ENCODE measurements at regions not wholly inside any gene's neighbourhood (a gene's known extent, or its start where the extent isn't known, plus 50 kb on each side); places are given as distances from the start of the nearest gene placed in this dataset.
"Not testable (repeated sequence)": the region's sequence is repeated elsewhere in the genome, so short reads cannot be mapped to it uniquely, and the experiment has no call there.

DNA sequence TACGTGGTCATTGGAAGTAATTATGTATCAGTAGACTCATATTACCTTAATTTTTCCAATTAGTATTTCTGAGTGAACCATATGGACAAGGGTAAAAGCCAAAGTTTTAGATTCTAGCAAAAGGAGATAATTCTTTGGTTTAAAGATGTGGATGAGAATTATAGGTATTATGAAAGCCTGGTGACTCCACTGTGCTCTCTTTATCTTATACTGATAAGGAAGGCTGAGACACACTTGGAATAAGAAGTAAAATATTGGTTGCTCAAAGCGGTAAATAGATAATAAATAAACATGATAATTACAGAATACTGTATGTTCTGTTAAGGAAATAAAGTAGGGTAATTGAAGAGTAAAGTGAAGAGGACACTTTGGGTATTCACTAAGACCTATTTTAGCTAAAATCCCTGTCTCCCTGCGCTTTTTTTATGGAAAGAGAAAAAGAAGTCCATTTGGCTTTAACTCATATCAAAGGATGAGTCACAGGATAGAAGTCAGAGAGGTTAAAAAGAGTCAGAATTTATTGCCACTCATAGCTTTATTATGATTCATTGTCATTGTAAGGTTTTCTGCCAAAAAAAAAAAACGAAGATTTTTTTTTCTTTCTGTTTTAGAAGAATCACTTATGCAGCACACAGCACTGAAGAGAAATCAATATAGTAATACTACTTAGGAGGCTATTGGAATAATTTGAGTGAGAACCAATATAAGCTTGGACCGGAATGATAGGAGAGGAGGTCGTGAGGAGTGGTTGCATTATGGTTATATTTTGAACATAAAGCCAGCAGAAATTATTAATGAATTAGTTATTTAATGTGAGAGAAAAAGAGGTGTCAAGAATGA is 2463.1 kb downstream of the ARAP2 start:
- DNase-seq, result no peak

DNA sequence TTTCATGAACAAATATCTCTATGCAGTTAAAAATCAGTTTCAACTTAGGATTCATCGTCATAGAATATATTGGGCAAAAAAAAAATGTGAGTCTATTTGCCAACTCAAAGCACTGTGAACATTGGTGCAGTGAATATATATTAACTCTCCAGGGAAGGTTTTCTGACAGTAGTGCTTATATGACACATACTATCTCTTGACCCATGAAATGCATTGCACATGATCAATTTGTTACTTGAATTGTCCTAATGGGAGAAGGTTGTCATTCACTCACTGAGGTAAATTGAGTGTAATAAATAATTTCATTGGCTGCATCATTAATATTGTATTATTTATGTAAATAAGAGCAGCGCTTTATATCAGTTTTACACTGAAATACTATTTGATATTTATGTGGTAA is 2458.5 kb downstream of the ARAP2 start:
- no peak for DNase-seq

DNA sequence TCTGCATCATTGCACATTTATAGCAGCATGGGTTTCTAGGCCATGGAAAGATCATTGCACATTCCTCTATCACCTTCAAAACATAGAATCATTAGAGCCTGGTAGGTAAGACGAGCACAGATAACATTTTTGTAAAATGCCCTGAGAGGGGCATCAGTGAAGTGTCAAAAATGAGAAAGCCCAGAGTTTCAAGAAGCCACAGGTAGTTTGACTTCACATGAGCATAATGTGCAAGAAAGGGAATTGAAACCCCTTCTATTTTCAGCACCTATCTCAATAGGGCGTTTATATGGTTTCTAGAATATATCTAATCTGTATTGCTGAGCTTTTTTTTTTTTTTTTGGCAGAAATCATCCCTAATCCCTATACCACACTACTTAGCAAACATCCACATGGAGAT is 2441.7 kb downstream of the ARAP2 start:
- no peak for DNase-seq

DNA sequence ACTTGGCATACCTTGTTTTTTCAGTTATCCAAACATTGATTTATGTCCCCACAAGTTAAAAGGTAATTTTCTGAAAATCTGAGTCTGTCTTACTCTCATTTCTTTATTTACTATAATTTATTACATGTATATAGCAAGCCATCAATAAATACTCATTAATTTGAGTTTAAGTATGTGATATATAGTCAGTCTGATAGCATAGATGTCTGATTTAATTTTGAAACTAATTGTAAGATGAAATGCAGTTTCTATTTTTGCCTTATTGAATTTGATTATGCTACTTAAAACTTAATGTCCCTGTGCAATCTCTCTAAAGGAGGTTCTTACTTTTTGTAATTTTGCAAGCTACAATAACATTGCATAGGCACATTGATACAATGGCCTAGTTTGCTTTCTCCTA is 2418.6 kb downstream of the ARAP2 start:
- DNase-seq, result no peak

DNA sequence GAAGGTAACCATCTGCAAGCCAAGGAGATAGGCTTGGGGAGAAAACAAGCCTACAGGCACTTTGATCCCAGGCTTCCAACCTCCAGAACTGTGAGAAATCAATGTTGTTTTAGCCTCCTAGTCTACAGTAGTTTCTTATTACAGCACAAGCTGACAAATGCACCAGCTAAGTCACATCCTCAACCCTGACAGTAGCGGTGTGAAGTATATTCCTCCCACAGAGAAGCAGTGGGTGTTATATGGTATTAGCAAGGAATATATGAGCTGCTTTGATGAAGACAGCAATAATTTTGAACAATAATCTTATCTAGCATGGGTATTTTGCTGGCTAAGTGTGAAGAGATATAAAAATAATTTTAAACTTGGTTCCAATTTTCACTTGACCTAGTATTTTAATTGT is 2415.0 kb downstream of the ARAP2 start:
- not testable (repeated sequence) for DNase-seq

GRCh38 chr4:33831442-33832066 is 2412.8 kb downstream of the ARAP2 start:
- DNase-seq, result no peak

- DNase-seq, result not testable (repeated sequence)
Measured at GRCh38 chr4:33835764-33836163, 2408.6 kb downstream of the ARAP2 start.

GRCh38 chr4:33837043-33837838 is 2407.1 kb downstream of the ARAP2 start:
- peak; percentile 69 for DNase-seq

DNA sequence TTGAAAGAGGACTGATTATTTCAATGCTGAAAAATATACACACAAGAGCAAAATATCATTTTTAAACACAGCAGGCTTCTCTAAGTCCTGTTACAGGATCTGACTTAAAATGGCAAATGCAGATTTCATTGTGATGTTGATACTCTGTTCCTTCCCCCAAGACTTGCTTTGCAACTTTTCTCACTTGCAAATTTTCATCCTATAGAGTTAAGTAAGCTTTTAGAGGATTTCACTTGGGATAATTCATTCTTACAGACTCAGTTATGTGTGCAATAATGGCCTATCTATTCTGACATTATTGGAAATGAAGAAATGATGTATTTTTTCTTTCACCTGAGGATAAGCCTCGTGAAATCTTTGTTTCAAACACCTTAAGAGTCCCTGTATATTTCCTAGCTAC is 2403.2 kb downstream of the ARAP2 start:
- no peak for DNase-seq

DNA sequence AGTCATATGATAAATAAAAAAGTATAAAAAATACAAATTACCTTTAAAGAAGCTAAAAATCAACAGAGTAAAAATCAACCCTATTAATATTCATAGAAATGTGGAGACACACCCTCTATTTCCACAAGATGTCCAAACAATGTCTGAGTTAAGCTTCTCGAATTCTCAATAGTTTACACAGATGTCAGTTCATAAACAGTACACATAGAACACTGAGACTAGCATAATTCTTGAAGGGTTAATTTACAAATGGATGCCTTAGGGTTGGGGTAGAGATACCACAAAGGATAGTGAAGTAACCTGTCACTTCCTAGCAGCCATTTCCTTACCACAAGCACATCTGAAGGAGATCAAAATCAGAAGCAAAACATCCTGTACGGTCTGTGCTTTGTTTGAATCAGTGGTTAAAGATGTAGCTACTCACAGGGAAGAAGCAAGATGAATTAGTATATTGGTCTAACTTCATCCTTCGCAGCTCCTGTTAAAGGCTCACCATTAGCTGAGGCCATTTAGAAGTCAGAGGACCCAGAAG is 2393.9 kb downstream of the ARAP2 start:
- no peak for DNase-seq

DNA sequence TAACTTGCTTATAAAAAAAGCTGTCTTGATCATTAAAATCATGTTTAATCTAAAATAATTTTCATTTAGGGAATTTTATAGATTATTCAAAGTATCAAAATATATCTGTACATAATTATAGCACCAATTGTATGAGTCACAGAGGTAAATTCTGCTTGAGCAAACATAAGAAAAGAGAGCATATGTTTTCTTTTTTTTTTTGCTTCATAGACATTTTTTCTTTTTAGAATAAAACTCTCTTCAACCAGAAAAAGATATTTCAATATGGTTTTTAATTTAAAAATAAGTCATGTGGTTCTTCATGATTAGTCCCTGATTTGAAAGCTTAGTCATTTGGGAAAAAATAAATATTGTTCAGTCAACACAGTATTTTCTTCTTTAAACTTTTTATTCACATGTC is 2390.6 kb downstream of the ARAP2 start:
- not testable (repeated sequence) for DNase-seq

DNA sequence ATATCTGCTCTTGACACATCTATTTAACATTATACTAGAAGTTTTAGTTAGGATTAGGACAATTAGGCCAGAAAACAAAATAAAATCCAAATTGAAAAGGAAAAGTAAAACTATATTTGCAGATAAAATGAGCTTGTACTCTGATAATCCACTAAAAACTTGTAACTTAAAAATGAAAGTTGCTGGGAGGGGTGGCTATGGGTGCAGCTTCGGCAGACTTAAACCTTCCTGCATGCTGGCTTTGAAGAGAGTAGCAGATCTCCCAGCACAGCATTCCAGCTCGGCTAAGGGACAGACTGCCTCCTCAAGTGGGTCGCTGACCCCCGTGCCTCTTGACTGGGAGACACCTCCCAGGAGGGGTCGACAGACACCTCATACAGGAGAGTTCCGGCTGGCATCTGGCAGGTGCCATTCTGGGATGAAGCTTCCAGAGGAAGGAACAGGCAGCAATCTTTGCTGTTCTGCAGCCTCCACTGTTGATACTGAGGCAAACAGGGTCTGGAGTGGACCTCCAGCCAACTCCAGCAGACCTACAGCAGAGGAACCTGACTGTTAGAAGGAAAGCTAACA is 2379.9 kb downstream of the ARAP2 start:
- no peak for DNase-seq

GRCh38 chr4:33873791-33874190 is 2370.5 kb downstream of the ARAP2 start:
- no peak for DNase-seq

DNA sequence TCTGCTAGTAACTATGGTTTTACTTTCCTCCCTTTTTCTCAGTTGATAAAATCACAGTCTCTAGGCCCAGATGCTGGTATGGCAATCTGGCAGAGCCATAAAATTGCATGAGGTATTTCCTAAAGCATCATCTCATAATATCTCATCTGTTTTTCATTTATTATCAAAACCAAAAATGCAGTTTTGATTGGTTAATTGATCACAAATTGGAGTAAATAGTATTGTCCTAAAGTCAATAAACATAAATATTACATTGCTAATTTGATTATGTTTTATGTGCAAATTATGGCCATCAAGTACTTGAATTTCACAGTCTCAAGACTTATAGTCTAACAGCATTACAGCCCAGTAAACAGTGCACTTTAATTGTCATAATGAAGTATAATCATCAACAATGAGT is 2365.6 kb downstream of the ARAP2 start:
- DNase-seq, result no peak

GRCh38 chr4:33881176-33881575 is 2363.1 kb downstream of the ARAP2 start:
- DNase-seq, result no peak

DNA sequence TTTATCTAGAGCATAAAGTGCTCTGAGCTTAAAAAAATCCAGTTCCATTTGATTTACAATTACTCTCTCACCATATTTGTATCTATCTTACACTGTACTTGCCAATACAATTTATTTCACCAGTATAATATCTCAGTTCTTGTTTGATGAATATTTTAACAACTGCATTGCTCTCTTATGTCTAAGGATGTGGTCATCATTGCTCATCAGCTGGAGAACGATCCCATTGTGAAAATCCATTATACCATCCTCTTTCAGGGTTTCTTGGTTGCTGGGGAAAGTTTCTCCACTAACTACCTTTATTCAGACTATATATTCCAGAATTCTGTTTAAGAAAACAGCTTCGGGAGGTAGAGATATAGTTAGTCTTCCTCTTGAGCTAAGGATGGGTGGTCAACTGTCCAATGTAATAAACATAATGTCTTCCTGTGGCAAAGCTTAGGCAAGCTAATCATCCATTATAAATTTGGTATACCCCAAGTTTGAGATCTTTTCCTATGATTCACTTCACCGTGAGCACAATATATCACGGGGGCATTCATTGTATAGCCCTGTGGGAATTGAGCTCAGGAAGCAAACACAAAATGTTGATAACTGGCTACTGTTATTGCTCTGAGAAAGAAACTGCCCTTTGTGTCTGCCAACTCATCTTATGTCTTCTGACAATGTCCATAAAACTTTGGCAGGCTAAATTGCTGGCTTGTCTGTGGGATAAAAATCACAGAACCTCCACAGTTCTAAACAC is 2361.9 kb downstream of the ARAP2 start:
- DNase-seq, result no peak

DNA sequence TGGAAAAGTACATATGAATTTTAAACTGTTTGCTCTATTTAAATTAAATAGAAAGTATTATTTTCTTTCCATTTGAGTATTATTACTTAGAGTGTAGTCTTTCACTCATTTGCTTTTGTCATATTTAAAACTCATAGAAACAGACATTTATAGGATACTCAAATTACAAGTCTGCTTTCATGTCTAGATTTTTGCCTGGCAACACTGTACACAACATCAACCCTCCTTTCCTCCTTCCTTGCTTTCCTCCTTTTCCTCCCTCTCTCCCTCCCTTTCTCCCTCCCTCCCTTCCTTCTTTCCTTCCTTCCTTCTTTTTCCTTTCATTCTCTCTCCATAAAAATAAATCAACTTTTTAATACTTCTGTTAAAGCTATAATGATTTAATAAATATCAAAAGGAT is 2361.2 kb downstream of the ARAP2 start:
- DNase-seq, result no peak

- DNase-seq, result no peak
Measured at GRCh38 chr4:33886356-33886755, 2358.0 kb downstream of the ARAP2 start.

- no peak for DNase-seq
Measured at GRCh38 chr4:33890841-33891240, 2353.5 kb downstream of the ARAP2 start.

GRCh38 chr4:33911959-33912358 is 2332.4 kb downstream of the ARAP2 start:
- DNase-seq, result no peak

DNA sequence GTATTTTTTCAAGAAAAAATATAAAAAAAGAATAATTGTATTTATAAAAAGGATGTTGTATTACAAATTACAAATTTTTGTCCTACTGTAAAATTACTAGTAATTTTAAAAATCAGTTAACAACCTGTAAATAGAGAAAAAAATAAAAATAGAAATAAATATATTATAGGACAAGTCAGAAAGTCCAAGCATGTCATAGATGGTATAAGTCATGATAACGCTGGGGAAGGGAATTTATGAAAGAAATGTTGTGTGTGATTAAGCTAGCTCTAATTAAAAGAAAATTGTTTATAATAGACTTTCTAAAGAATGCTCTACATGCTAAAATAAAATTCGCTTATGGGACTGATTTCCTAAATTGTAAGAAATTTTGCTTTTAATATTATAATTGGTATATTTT is 2329.9 kb downstream of the ARAP2 start:
- DNase-seq, result no peak

GRCh38 chr4:33923469-33923868 is 2320.8 kb downstream of the ARAP2 start:
- DNase-seq, result no peak
